ENCODE measurements at regions not wholly inside any gene's neighbourhood (a gene's known extent, or its start where the extent isn't known, plus 50 kb on each side); places are given as distances from the start of the nearest gene placed in this dataset.

DNA sequence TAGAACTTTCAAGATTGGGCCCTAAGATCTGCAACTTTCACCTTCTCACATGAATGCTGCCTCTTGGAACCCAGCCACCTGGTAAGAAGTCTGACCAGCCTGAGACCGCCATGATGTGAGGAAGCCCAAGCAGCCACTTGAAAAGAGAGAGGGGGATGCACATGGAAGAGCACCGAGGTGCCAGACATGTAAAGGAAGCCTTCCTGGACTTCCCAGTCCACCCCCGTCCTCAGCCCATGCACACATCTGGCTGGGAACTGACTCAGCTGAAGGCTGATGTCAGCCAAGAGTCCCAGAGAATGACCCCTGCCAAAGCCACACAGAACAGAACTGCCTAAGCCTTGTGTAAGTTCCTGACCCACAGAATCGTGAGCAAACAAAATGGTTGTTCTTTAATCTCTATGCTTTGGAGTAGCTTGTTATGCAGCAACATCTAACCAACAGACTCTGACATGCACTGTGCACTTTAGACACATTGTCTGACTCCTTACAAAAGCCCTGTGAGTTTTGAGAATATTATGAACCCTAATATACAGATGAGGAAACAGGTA is 86.7 kb downstream of the RMI2 start:
- no peak for DNase-seq (ENCODE audit: low spot score)
- no peak overlapping the region for H3K9ac ChIP-seq (ENCODE audit: low read depth in 1 of 2, low read length in 2 of 2)
- WGBS = 77% methylated on average over 4 of the region's 4 CpGs
- TF ChIP-seq, protein P1, sequence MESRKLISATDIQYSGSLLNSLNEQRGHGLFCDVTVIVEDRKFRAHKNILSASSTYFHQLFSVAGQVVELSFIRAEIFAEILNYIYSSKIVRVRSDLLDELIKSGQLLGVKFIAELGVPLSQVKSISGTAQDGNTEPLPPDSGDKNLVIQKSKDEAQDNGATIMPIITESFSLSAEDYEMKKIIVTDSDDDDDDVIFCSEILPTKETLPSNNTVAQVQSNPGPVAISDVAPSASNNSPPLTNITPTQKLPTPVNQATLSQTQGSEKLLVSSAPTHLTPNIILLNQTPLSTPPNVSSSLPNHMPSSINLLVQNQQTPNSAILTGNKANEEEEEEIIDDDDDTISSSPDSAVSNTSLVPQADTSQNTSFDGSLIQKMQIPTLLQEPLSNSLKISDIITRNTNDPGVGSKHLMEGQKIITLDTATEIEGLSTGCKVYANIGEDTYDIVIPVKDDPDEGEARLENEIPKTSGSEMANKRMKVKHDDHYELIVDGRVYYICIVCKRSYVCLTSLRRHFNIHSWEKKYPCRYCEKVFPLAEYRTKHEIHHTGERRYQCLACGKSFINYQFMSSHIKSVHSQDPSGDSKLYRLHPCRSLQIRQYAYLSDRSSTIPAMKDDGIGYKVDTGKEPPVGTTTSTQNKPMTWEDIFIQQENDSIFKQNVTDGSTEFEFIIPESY (IDR thresholded peaks at IDR 0.05) = no peak
- no peaks in the 10 kb centered on the region for H3K36me3 ChIP-seq (ENCODE audit: control insufficient read depth in 4 of 4, insufficient read depth in 3 of 4, low read depth in 1 of 4, low read length in 3 of 4)
- H3K4me1 ChIP-seq (ENCODE audit: control insufficient read depth in 4 of 4, insufficient read depth in 4 of 4, low read length in 3 of 4) = no peaks in the 10 kb centered on the region
- peaks cover 0 to 9% (median 3%) of the 10 kb centered on the region in 4 donors for H3K9me3 ChIP-seq (ENCODE audit: control insufficient read depth in 4 of 4, low read length in 3 of 4)
- H3K27me3 ChIP-seq (ENCODE audit: control insufficient read depth in 4 of 4, insufficient read depth in 4 of 4, low read length in 3 of 4) = no peaks in the 10 kb centered on the region
- H3K4me3 ChIP-seq (ENCODE audit: low read depth in 1 of 3, low read length in 3 of 3) = no peak overlapping the region
- H3K27ac ChIP-seq (ENCODE audit: low read depth in 1 of 2, low read length in 2 of 2) = no peak overlapping the region

DNA sequence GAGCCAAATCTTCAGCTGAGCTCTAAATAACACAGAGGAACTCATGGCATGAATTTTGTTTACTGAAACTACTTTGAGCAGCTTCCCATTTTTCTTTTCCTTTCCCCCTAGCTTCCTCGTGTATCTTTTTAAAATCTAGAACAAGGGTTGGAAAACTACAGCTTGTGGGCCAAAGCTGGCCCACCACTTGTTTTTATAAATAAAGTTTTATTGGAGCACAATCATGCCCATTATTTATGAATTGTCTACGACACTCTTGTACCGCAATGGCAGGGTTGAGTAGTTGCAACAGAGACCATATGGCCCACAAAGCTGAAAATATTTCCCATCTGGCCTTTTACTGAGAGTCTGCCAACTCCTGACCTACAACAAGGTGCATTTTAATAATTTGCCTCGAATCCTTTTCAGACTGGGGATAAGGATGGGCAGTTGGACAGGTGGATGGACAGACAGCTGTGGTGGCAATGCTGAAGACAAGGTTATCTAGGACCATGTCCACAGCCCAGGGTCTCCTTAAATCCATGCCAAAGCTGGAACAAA is 87.7 kb downstream of the RMI2 start:
- WGBS = 78% methylated on average over 4 of the region's 4 CpGs
- peaks cover 0 to 9% (median 3%) of the 10 kb centered on the region in 4 donors for H3K9me3 ChIP-seq (ENCODE audit: control insufficient read depth in 4 of 4, low read length in 3 of 4)
- TF ChIP-seq RXRA (IDR thresholded peaks at IDR 0.05) = no peak
- no peak for TF ChIP-seq GABPA (IDR thresholded peaks at IDR 0.05 in 1 of 2, conservative IDR thresholded peaks at IDR 0.05 in 1 of 2)
- TF ChIP-seq NR2F2 (IDR thresholded peaks at IDR 0.05) = no peak
- TF ChIP-seq, protein P2, sequence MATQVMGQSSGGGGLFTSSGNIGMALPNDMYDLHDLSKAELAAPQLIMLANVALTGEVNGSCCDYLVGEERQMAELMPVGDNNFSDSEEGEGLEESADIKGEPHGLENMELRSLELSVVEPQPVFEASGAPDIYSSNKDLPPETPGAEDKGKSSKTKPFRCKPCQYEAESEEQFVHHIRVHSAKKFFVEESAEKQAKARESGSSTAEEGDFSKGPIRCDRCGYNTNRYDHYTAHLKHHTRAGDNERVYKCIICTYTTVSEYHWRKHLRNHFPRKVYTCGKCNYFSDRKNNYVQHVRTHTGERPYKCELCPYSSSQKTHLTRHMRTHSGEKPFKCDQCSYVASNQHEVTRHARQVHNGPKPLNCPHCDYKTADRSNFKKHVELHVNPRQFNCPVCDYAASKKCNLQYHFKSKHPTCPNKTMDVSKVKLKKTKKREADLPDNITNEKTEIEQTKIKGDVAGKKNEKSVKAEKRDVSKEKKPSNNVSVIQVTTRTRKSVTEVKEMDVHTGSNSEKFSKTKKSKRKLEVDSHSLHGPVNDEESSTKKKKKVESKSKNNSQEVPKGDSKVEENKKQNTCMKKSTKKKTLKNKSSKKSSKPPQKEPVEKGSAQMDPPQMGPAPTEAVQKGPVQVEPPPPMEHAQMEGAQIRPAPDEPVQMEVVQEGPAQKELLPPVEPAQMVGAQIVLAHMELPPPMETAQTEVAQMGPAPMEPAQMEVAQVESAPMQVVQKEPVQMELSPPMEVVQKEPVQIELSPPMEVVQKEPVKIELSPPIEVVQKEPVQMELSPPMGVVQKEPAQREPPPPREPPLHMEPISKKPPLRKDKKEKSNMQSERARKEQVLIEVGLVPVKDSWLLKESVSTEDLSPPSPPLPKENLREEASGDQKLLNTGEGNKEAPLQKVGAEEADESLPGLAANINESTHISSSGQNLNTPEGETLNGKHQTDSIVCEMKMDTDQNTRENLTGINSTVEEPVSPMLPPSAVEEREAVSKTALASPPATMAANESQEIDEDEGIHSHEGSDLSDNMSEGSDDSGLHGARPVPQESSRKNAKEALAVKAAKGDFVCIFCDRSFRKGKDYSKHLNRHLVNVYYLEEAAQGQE (IDR thresholded peaks at IDR 0.05) = no peak
- H3K9ac ChIP-seq (ENCODE audit: low read depth in 1 of 2, low read length in 2 of 2) = no peak overlapping the region
- H3K4me3 ChIP-seq (ENCODE audit: low read depth in 1 of 3, low read length in 3 of 3) = no peak overlapping the region
- no peaks in the 10 kb centered on the region for H3K27me3 ChIP-seq (ENCODE audit: control insufficient read depth in 4 of 4, insufficient read depth in 4 of 4, low read length in 3 of 4)
- H3K4me1 ChIP-seq (ENCODE audit: control insufficient read depth in 4 of 4, insufficient read depth in 4 of 4, low read length in 3 of 4) = no peaks in the 10 kb centered on the region
- no peaks in the 10 kb centered on the region for H3K36me3 ChIP-seq (ENCODE audit: control insufficient read depth in 4 of 4, insufficient read depth in 3 of 4, low read depth in 1 of 4, low read length in 3 of 4)
- no peak for DNase-seq (ENCODE audit: low spot score)
- no peak overlapping the region for H3K27ac ChIP-seq (ENCODE audit: low read depth in 1 of 2, low read length in 2 of 2)

DNA sequence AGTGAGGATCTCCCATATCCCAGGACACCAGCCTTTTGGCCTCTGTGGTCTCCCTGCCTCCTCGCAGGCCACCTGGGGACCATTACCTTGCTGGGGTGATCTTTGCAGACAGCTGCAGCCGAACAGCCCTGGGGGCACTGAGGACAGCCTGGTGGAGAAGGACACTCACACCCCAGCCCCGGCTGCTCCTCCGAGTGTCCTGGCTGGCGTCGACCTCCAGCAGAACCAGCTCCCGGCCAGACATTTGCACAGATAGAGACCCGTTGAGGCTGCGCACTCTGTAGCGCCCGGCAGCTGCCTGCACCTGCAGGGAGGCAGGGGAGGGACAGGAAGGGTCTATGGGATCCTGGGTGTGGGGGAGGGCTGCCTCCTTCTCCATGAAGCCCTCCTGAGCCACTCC is 90.3 kb downstream of the RMI2 start:
- Histone ChIP-seq H3K27me3 (ENCODE audit: control insufficient read depth in 4 of 4, insufficient read depth in 4 of 4, low read length in 3 of 4) (no peaks in the 10 kb centered on the region), H3K4me3 (ENCODE audit: low read depth in 1 of 3, low read length in 3 of 3) (no peak overlapping the region), H3K9ac (ENCODE audit: low read depth in 1 of 2, low read length in 2 of 2) (no peak overlapping the region), H3K9me3 (ENCODE audit: control insufficient read depth in 4 of 4, low read length in 3 of 4) (peaks cover 0 to 12% (median 7%) of the 10 kb centered on the region in 4 donors), H3K27ac (ENCODE audit: low read depth in 1 of 2, low read length in 2 of 2) (no peak overlapping the region), H3K4me1 (ENCODE audit: control insufficient read depth in 4 of 4, insufficient read depth in 4 of 4, low read length in 3 of 4) (no peaks in the 10 kb centered on the region), H3K36me3 (ENCODE audit: control insufficient read depth in 4 of 4, insufficient read depth in 3 of 4, low read depth in 1 of 4, low read length in 3 of 4) (no peaks in the 10 kb centered on the region)
- no peak for DNase-seq (ENCODE audit: low spot score)
- TF ChIP-seq JUND (IDR thresholded peaks at IDR 0.05) (no peak), TAF1 (conservative IDR thresholded peaks at IDR 0.05) (no peak), FOXA1 (IDR thresholded peaks at IDR 0.05) (no peak), HNF4G (IDR thresholded peaks at IDR 0.05) (no peak), RXRA (IDR thresholded peaks at IDR 0.05) (no peak)
- TF ChIP-seq, protein P2 (IDR thresholded peaks at IDR 0.05) = no peak
- TF ChIP-seq, protein P3, sequence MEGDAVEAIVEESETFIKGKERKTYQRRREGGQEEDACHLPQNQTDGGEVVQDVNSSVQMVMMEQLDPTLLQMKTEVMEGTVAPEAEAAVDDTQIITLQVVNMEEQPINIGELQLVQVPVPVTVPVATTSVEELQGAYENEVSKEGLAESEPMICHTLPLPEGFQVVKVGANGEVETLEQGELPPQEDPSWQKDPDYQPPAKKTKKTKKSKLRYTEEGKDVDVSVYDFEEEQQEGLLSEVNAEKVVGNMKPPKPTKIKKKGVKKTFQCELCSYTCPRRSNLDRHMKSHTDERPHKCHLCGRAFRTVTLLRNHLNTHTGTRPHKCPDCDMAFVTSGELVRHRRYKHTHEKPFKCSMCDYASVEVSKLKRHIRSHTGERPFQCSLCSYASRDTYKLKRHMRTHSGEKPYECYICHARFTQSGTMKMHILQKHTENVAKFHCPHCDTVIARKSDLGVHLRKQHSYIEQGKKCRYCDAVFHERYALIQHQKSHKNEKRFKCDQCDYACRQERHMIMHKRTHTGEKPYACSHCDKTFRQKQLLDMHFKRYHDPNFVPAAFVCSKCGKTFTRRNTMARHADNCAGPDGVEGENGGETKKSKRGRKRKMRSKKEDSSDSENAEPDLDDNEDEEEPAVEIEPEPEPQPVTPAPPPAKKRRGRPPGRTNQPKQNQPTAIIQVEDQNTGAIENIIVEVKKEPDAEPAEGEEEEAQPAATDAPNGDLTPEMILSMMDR (IDR thresholded peaks at IDR 0.05; ENCODE audit: low read depth, low read length, missing input control) = no peak
- TF ChIP-seq, protein P1 (IDR thresholded peaks at IDR 0.05) = no peak
- TF ChIP-seq, protein P4, sequence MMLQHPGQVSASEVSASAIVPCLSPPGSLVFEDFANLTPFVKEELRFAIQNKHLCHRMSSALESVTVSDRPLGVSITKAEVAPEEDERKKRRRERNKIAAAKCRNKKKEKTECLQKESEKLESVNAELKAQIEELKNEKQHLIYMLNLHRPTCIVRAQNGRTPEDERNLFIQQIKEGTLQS (IDR thresholded peaks at IDR 0.05) = no peak
- 88% methylated on average over 11 of the region's 11 CpGs for WGBS

All from liver (tissue), 8 donors.